ENCODE measurements at regions not wholly inside any gene's neighbourhood (a gene's known extent, or its start where the extent isn't known, plus 50 kb on each side); places are given as distances from the start of the nearest gene placed in this dataset.

GRCh38 chr7:69232445-69233376, 365.6 kb upstream of the AUTS2 start:
- H3K4me3 ChIP-seq = no peak overlapping the region
- DNase-seq (ENCODE audit: low spot score) = no peak
- H3K27ac ChIP-seq = no peak overlapping the region
- 42% methylated on average over 21 of the region's 21 CpGs for WGBS
- intact Hi-C loops (cut with DNase I) = no loop called here
- H3K4me1 ChIP-seq (replicated peaks) = no peaks in the 10 kb centered on the region
- H3K27me3 ChIP-seq (replicated peaks; ENCODE audit: insufficient read depth) = no peaks in the 10 kb centered on the region
- TF ChIP-seq POLR2A (IDR thresholded peaks at IDR 0.05) (no peak), CTCF (IDR thresholded peaks at IDR 0.05) (no peak), POLR2AphosphoS5 (IDR thresholded peaks at IDR 0.05) (no peak)
- no peaks in the 10 kb centered on the region for H3K9me3 ChIP-seq
- H3K36me3 ChIP-seq = no peaks in the 10 kb centered on the region

GRCh38 chr7:69237541-69237940, 360.7 kb upstream of the AUTS2 start:
- H3K27ac ChIP-seq = no peak overlapping the region
- no peak for TF ChIP-seq POLR2A (IDR thresholded peaks at IDR 0.05)
- TF ChIP-seq CTCF (IDR thresholded peaks at IDR 0.05) = no peak
- no peak for TF ChIP-seq POLR2AphosphoS5 (IDR thresholded peaks at IDR 0.05)
- DNase-seq (ENCODE audit: low spot score) = no peak
- WGBS = 66% methylated on average over 8 of the region's 8 CpGs
- H3K4me1 ChIP-seq (replicated peaks) = no peaks in the 10 kb centered on the region
- no peak overlapping the region for H3K4me3 ChIP-seq
- intact Hi-C loops (cut with DNase I) = no loop called here
- no peaks in the 10 kb centered on the region for H3K36me3 ChIP-seq
- no peaks in the 10 kb centered on the region for H3K27me3 ChIP-seq (replicated peaks; ENCODE audit: insufficient read depth)
- H3K9me3 ChIP-seq = no peaks in the 10 kb centered on the region

- Histone ChIP-seq H3K36me3 (no peaks in the 10 kb centered on the region), H3K4me3 (no peak overlapping the region), H3K27me3 (replicated peaks; ENCODE audit: insufficient read depth) (no peaks in the 10 kb centered on the region), H3K27ac (no peak overlapping the region), H3K9me3 (no peaks in the 10 kb centered on the region), H3K4me1 (replicated peaks) (no peaks in the 10 kb centered on the region)
- 74% methylated on average over 1 of the region's 1 CpG for WGBS
- intact Hi-C loops (cut with DNase I) = no loop called here
- TF ChIP-seq POLR2A (IDR thresholded peaks at IDR 0.05) (no peak), CTCF (IDR thresholded peaks at IDR 0.05) (no peak), POLR2AphosphoS5 (IDR thresholded peaks at IDR 0.05) (no peak)
- DNase-seq (ENCODE audit: low spot score) = no peak
These were observed 355.3 kb upstream of the AUTS2 start for GRCh38 chr7:69243016-69243415.

GRCh38 chr7:69244701-69245100, 353.6 kb upstream of the AUTS2 start:
- no peaks in the 10 kb centered on the region for H3K36me3 ChIP-seq
- WGBS = 94% methylated on average over 2 of the region's 2 CpGs
- H3K4me1 ChIP-seq (replicated peaks) = no peaks in the 10 kb centered on the region
- TF ChIP-seq POLR2AphosphoS5 (IDR thresholded peaks at IDR 0.05) (no peak), CTCF (IDR thresholded peaks at IDR 0.05) (no peak), POLR2A (IDR thresholded peaks at IDR 0.05) (no peak)
- intact Hi-C loops (cut with DNase I) = no loop called here
- H3K27me3 ChIP-seq (replicated peaks; ENCODE audit: insufficient read depth) = no peaks in the 10 kb centered on the region
- H3K4me3 ChIP-seq = no peak overlapping the region
- no peak for DNase-seq (ENCODE audit: low spot score)
- H3K27ac ChIP-seq = no peak overlapping the region
- no peaks in the 10 kb centered on the region for H3K9me3 ChIP-seq

- Histone ChIP-seq H3K4me1 (replicated peaks) (no peaks in the 10 kb centered on the region), H3K27ac (no peak overlapping the region), H3K27me3 (replicated peaks; ENCODE audit: insufficient read depth) (no peaks in the 10 kb centered on the region), H3K36me3 (no peaks in the 10 kb centered on the region), H3K4me3 (no peak overlapping the region), H3K9me3 (no peaks in the 10 kb centered on the region)
- WGBS = 66% methylated on average over 2 of the region's 2 CpGs
- DNase-seq (ENCODE audit: low spot score) = no peak
- intact Hi-C loops (cut with DNase I) = no loop called here
- TF ChIP-seq CTCF (IDR thresholded peaks at IDR 0.05) (no peak), POLR2A (IDR thresholded peaks at IDR 0.05) (no peak), POLR2AphosphoS5 (IDR thresholded peaks at IDR 0.05) (no peak)
These were observed 352.6 kb upstream of the AUTS2 start for GRCh38 chr7:69245646-69246045.
